NCI-H187 treated with DMSO at 0.1 percent for 48 hours (cell line): ENCODE measurements at regions not wholly inside any gene's neighbourhood (a gene's known extent, or its start where the extent isn't known, plus 50 kb on each side); places are given as distances from the start of the nearest gene placed in this dataset.
A peak's percentile ranks its signal among the peaks of the same experiment; 100 is the strongest.

Experiments used
- DNase-seq: peaks from one replicate; lab custom pipeline; 2025; lab: John Stamatoyannopoulos, UW

DNA sequence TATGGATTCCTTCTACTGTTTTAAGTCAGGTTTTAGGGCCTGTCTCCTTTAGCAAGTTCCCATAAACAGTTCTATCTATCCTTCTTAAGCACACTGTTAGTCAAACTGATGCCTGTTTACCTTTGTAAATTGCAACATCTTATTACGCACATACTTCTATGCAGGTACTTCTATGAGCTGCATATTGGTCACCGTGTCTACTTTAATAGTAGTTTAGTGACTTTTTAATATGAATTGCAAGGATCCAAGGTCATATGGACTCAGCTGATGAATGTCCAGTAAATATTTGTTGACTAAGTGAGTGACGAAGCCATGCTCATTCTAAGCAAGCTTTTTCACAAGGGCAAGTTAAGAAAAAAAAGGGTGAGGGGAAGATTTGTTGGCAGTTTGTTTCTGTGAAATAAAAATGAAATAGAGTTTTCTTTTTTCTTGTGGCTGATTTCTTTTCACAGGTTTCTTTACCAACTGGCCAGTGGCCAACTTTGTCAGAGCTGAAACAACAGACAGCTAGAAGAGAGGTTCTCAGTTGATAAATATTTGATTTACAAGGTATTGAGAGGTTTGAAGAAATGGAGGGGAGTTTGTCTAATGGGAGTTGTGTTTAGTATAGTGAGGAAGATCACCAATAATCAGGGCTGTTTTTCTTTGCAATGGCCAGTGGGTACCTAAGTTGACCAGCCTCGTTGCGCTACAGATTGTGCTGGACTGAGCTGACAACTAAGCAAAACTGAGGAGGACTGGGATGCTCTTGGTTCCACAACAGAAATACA lies 141.1 kb downstream of the SLC15A5 start:
- DNase-seq: no peak

DNA sequence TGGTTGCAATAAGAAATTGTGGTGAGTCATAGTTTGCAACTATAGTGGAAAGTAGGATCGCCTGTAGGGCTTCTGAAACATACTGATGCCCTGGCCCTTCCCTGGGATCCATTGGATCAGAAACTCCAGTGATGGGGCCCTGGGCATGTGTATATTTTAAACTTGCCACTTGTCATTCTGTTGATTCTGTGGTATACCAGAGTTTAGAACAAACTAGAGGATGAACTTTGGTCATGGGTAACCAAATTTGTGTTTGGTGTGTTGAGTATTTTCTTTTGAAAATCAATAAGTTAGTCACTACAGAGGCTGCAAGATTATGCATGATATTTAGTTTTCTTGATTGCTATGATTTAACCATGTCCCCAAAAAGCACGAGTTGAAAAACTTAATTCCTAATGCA lies 142.2 kb downstream of the SLC15A5 start:
- DNase-seq: no peak

DNA sequence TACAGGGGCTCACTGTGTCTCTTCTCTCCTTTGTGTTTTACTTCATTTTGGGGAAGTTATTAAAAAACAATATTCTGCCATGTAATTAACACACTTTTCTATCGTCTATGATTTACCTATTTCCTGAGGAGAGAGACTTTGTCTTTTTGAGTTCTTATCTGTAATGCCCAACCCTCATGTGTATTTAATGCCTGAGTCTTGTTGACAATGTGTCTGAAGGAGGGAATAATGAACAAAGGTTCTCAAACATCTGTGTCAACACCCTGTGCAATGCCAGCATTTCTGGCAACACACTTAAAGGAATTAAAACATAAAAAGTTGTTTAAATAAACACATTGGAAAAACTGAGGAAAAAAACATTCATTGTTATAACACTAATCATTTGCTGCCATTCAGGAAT lies 147.1 kb downstream of the SLC15A5 start:
- DNase-seq: no peak

DNA sequence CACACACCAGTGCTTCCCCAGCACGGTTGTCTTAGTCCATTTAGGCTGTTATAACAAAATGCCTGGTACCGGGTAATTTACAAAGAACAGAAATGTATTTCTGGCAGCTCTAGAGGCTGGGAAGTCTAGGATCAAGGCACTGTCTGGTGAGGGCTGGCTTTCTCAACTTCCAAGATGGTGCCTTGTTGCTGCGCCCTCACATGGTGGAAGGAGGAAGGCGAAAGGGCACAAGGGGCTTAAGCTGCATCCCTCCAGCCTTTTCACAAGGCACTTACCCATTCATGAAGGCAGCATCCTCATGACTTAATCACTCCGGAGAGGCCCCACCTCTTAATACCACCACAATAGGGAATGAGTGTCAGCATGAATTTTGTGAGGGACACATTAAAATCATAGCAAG lies 155.5 kb downstream of the SLC15A5 start:
- DNase-seq: no peak

GRCh38 chr12:16119618-16120415 lies 157.7 kb downstream of the SLC15A5 start:
- no peak for DNase-seq

DNA sequence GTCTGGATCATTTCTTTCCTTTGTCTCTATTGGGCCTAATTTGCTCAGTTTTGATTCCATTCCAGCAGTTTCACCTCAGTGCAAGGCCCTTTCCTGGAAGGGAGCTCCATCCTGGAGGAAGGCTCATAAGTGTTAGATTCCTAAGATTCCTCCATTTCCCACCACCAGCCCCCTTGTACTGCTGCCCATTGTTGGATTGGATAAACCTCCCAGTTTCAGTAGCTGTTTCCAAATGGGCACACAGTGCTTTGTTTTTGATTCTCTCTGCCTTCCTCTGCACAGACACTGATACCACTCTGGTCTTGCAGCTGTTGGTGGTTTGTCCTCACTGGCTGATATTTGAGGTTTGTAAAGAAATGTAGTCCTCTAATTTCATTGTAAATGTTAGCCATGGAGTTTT lies 158.9 kb downstream of the SLC15A5 start:
- no peak for DNase-seq

DNA sequence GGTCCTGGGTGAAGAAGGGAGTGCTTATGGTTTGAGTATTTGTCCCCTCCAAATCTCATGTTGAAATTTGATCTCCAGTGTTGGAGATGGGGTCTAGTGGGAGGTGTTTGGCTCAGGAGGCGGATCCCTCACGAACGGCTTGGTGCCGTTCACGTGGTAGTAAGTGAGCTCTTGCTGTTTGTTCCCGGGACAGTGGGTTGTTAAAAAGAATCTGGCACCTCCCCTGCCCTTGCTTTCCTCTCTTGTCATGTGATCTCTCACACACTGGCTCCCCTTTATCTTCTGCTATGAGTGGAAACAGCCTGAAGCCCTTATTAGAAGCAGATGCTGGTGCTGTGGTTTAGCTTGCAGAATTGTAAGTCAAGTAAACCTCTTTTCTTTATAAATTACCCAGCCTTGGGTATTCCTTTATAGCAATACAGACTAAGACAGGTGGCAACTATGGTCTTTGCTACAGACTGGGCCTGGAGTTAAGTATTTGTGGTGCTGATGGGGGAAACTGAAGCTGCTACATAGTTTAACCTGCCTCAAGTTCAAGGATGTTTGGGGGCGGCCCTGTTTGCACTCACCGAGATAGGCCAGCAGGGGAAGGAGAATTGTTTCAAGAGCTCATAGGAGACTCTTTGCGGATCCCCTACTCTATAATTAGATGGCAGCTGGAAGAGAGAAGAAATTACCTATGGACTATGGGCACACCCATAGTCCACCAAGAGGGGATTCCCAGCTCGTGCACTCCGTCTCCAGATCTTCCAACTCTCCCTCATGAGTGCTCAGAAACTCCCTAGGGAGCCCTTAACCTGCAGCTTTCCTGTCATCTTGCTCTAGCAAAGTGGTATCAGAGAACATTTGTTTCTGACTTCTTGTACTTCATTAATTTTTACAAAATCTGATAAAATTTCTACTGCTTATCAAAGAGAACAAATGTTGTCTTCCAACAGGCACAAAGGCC lies 164.6 kb downstream of the SLC15A5 start:
- DNase-seq: peak; percentile 71

- no peak for DNase-seq
Measured at GRCh38 chr12:16112130-16112529, 165.4 kb downstream of the SLC15A5 start.

DNA sequence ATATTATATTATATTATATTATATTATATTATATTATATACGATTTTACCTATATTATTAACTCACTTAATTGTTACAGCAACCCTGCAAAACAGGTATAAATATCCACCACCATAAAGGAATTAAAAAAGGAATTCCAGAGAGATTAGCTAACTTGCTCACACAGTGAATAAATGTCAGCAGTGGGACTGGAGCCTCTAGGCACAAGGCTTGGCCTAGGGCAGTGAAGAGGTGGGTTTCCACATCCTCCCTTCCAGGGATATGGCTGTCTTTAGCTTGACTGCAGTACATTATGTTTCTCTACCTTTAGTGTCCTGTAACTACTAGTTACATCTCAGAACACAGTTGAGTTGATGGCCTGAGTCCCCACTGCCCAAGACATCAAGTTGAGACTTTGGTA lies 166.9 kb downstream of the SLC15A5 start:
- no peak for DNase-seq

GRCh38 chr12:16103851-16104250 lies 173.6 kb downstream of the SLC15A5 start:
- no peak for DNase-seq

- no peak for DNase-seq
Measured at GRCh38 chr12:16100206-16100605, 177.3 kb downstream of the SLC15A5 start.

- no peak for DNase-seq
Measured at GRCh38 chr12:16096273-16096849, 181.1 kb downstream of the SLC15A5 start.

GRCh38 chr12:16095531-16096110 lies 181.9 kb downstream of the SLC15A5 start:
- no peak for DNase-seq

GRCh38 chr12:16094437-16094836 lies 183.0 kb downstream of the SLC15A5 start:
- DNase-seq: no peak

DNA sequence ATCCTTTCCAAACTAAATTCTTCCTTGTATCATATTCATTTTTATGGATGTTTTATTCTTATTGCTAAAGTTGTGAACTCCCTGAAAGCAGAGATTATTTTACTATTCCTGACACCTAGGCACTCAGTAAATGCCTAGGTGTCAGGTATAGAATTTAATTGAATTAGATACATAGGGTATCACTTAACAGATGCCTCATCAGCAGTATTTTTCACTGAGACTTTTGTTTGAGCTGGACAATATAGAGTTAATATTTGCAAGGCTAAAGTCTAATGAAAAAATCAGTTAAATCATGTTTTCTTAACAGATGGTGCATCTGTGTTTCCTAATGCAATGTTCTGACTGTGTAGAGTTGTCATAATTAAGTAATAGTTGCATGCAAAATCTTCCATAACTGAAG lies 182.7 kb downstream of the DERA start:
- DNase-seq: no peak

DNA sequence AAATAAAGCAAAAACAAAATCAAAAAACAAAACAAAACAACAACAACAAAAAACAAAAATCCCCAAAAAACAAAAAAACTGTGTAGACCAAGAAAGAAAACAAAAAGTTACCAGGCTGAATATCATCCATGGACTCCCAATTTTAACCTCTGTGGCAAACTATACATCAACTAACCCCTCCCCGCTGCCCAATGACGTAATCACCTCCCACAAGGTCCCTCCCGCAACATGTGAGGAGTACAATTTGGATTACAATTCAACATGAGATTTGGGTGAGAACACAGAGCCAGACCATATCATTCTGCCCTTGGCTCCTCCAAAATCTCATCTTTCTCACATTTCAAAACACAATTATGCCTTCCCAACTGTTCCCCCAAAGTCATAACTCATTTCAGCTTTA lies 179.8 kb downstream of the DERA start:
- DNase-seq: no peak

DNA sequence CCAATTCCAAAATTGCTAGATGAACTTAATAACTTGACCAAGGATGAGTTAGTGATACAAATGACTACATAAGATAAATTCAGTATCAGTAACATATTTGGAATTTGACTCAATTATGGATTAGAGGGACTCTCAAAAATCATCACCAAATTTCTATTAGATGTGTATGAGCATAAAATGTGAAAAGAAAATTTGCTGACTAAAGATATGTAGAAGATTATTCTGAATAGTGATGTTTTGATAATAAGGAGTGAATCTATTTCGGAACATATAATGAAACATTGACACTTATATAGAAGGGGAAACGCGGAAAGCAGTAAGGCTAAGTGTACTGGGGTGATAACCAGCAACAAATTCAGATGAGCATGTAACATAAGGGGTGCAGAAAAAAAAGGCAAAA lies 177.3 kb downstream of the DERA start:
- DNase-seq: no peak
